ENCODE measurements at regions not wholly inside any gene's neighbourhood (a gene's known extent, or its start where the extent isn't known, plus 50 kb on each side); places are given as distances from the start of the nearest gene placed in this dataset.

GRCh38 chr16:49189286-49189685 lies 92.4 kb downstream of the CBLN1 start:
- TF ChIP-seq EP300 (IDR thresholded peaks at IDR 0.05), result no peak
- TF ChIP-seq CTCF (IDR thresholded peaks at IDR 0.05), result no peak
- no peak for TF ChIP-seq POLR2AphosphoS5 (IDR thresholded peaks at IDR 0.05)
- no peak for TF ChIP-seq POLR2A (IDR thresholded peaks at IDR 0.05; ENCODE audit: low read depth)
